ENCODE measurements at regions not wholly inside any gene's neighbourhood (a gene's known extent, or its start where the extent isn't known, plus 50 kb on each side); places are given as distances from the start of the nearest gene placed in this dataset.

GRCh38 chr2:142650601-142651000 is 226.9 kb upstream of the KYNU start:
- TF ChIP-seq GATA3 (IDR thresholded peaks at IDR 0.05; ENCODE audit: low read depth, low read length) (no peak), GATA2 (IDR thresholded peaks at IDR 0.05; ENCODE audit: low read depth, low read length) (no peak)

- no peak for TF ChIP-seq GATA2 (IDR thresholded peaks at IDR 0.05; ENCODE audit: low read depth, low read length)
- no peak for TF ChIP-seq GATA3 (IDR thresholded peaks at IDR 0.05; ENCODE audit: low read depth, low read length)
Measured at GRCh38 chr2:142649581-142649980, 227.9 kb upstream of the KYNU start.

GRCh38 chr2:142642650-142643049 is 234.8 kb upstream of the KYNU start:
- TF ChIP-seq GATA3 (IDR thresholded peaks at IDR 0.05; ENCODE audit: low read depth, low read length), result no peak
- no peak for TF ChIP-seq GATA2 (IDR thresholded peaks at IDR 0.05; ENCODE audit: low read depth, low read length)

- TF ChIP-seq GATA2 (IDR thresholded peaks at IDR 0.05; ENCODE audit: low read depth, low read length) (no peak), GATA3 (IDR thresholded peaks at IDR 0.05; ENCODE audit: low read depth, low read length) (no peak)
Measured at GRCh38 chr2:142629193-142629592, 248.3 kb upstream of the KYNU start.

GRCh38 chr2:142621287-142621686 is 256.2 kb upstream of the KYNU start:
- TF ChIP-seq GATA3 (IDR thresholded peaks at IDR 0.05; ENCODE audit: low read depth, low read length) (no peak), GATA2 (IDR thresholded peaks at IDR 0.05; ENCODE audit: low read depth, low read length) (no peak)

- no peak for TF ChIP-seq GATA2 (IDR thresholded peaks at IDR 0.05; ENCODE audit: low read depth, low read length)
- no peak for TF ChIP-seq GATA3 (IDR thresholded peaks at IDR 0.05; ENCODE audit: low read depth, low read length)
Measured at GRCh38 chr2:142617461-142617860, 260.0 kb upstream of the KYNU start.

GRCh38 chr2:142615876-142616275 is 261.6 kb upstream of the KYNU start:
- TF ChIP-seq GATA2 (IDR thresholded peaks at IDR 0.05; ENCODE audit: low read depth, low read length) (no peak), GATA3 (IDR thresholded peaks at IDR 0.05; ENCODE audit: low read depth, low read length) (no peak)

- TF ChIP-seq GATA2 (IDR thresholded peaks at IDR 0.05; ENCODE audit: low read depth, low read length), result no peak
- TF ChIP-seq GATA3 (IDR thresholded peaks at IDR 0.05; ENCODE audit: low read depth, low read length), result no peak
Measured at GRCh38 chr2:142605421-142605820, 272.0 kb upstream of the KYNU start.

- no peak for TF ChIP-seq GATA3 (IDR thresholded peaks at IDR 0.05; ENCODE audit: low read depth, low read length)
Measured at GRCh38 chr2:142603759-142604158, 273.7 kb upstream of the KYNU start.

GRCh38 chr2:142602418-142602989 is 275.0 kb upstream of the KYNU start:
- TF ChIP-seq GATA2 (IDR thresholded peaks at IDR 0.05; ENCODE audit: low read depth, low read length) (no peak), GATA3 (IDR thresholded peaks at IDR 0.05; ENCODE audit: low read depth, low read length) (no peak)

GRCh38 chr2:142601794-142602193 is 275.7 kb upstream of the KYNU start:
- TF ChIP-seq GATA2 (IDR thresholded peaks at IDR 0.05; ENCODE audit: low read depth, low read length) (no peak), GATA3 (IDR thresholded peaks at IDR 0.05; ENCODE audit: low read depth, low read length) (no peak)

GRCh38 chr2:142599504-142599903 is 278.0 kb upstream of the KYNU start:
- no peak for TF ChIP-seq GATA2 (IDR thresholded peaks at IDR 0.05; ENCODE audit: low read depth, low read length)
- TF ChIP-seq GATA3 (IDR thresholded peaks at IDR 0.05; ENCODE audit: low read depth, low read length), result no peak

- TF ChIP-seq GATA3 (IDR thresholded peaks at IDR 0.05; ENCODE audit: low read depth, low read length) (no peak), GATA2 (IDR thresholded peaks at IDR 0.05; ENCODE audit: low read depth, low read length) (no peak)
Measured at GRCh38 chr2:142598846-142599245, 278.6 kb upstream of the KYNU start.

- TF ChIP-seq GATA2 (IDR thresholded peaks at IDR 0.05; ENCODE audit: low read depth, low read length), result no peak
- TF ChIP-seq GATA3 (IDR thresholded peaks at IDR 0.05; ENCODE audit: low read depth, low read length), result no peak
Measured at GRCh38 chr2:142596334-142597088, 281.0 kb upstream of the KYNU start.

- TF ChIP-seq GATA2 (IDR thresholded peaks at IDR 0.05; ENCODE audit: low read depth, low read length) (no peak), GATA3 (IDR thresholded peaks at IDR 0.05; ENCODE audit: low read depth, low read length) (no peak)
Measured at GRCh38 chr2:142594935-142595334, 282.5 kb upstream of the KYNU start.
